GM10248 (cell line): ENCODE measurements at regions not wholly inside any gene's neighbourhood (a gene's known extent, or its start where the extent isn't known, plus 50 kb on each side); places are given as distances from the start of the nearest gene placed in this dataset.

ENCODE experiments used
- CTCF ChIA-PET: fragments of 300-600 bp; sonication (Branson Sonifier 250); formaldehyde crosslinking; extraction: SDS; loops from one replicate; lab custom pipeline; 2021; ENCODE audit warnings: antibody characterized with exemption; lab: Yijun Ruan, JAX
- POLR2A ChIA-PET: fragments of 350-650 bp; sonication (Branson Sonifier 250); formaldehyde crosslinking; extraction: SDS; loops from one replicate; lab custom pipeline; 2020; ENCODE audit warnings: antibody characterized with exemption; lab: Yijun Ruan, JAX
- DNase-seq: peaks from one replicate; pipeline ENCODE4 v3.0.0; 2012; ENCODE audit errors: extremely low spot score
- TF ChIP-seq, protein P1 (sequence below): IDR thresholded peaks from 2 replicates; pipeline ENCODE4 v1.5.1; 2012; ENCODE audit warnings: mild to moderate bottlenecking, low read depth; ENCODE audit errors: extremely low read depth, missing control alignments, control extremely low read depth

DNA sequence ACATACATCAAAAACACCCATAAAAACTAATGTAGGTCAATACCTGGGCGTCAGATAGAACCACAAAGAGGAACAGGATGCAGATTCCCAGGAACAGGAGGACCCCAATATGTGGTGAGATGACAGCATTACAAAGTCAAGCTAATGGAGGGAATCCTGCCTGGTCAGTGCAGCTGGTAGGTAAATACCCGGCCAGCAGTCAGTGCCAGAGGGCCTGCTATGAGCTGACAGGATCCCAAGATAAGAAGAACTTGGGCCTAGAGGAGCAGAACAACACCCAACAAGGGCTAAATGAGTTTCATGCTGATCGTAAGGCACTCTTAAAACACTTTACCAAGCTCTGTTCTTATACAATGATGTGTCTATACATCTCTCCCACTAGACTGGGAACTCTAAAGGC lies 61.2 kb upstream of the KCNMB2 start:
- TF ChIP-seq, protein P1, sequence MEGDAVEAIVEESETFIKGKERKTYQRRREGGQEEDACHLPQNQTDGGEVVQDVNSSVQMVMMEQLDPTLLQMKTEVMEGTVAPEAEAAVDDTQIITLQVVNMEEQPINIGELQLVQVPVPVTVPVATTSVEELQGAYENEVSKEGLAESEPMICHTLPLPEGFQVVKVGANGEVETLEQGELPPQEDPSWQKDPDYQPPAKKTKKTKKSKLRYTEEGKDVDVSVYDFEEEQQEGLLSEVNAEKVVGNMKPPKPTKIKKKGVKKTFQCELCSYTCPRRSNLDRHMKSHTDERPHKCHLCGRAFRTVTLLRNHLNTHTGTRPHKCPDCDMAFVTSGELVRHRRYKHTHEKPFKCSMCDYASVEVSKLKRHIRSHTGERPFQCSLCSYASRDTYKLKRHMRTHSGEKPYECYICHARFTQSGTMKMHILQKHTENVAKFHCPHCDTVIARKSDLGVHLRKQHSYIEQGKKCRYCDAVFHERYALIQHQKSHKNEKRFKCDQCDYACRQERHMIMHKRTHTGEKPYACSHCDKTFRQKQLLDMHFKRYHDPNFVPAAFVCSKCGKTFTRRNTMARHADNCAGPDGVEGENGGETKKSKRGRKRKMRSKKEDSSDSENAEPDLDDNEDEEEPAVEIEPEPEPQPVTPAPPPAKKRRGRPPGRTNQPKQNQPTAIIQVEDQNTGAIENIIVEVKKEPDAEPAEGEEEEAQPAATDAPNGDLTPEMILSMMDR: no peak
- ChIA-PET CTCF (interaction anchor here (0.9 to 4.1 kb wide), 7 partner anchors 8 to 23 kb away, joined by 3 to 19 read pairs (median 3); no protein-coding TSS in a partner anchor), POLR2A (no interaction called here)
- no peak for DNase-seq

- POLR2A ChIA-PET: no interaction called here
- TF ChIP-seq, protein P1: no peak
- CTCF ChIA-PET: interaction anchor here (0.8 to 1.4 kb wide), 3 partner anchors 13 to 488 kb away, joined by 3 read pairs; no protein-coding TSS in a partner anchor
- DNase-seq: no peak
Observed at GRCh38 chr3:178476886-178477285, 59.4 kb upstream of the KCNMB2 start.

DNA sequence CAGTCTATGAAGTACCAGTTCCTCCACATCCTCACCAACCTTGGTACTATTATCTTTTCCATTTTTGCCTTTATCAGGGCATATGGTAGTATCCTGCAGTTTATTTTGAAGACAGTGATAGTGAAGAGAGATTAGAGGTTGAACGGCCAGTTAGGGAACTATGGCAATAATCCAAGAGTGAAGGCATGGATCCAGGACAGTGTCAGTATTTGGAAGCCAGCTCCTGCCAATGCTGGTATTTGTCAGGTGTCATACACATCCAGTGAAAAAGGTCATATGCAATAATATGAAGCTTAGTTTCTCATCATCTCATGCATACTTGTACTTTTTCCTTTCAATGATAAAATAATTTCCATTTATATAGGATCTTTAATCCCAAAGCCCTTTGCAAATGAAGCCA lies 56.8 kb upstream of the KCNMB2 start:
- TF ChIP-seq, protein P1: no peak
- ChIA-PET CTCF (interaction anchor here (1.2 to 4.1 kb wide), 2 partner anchors 15 to 26 kb away, joined by 3 to 22 read pairs; no protein-coding TSS in a partner anchor), POLR2A (no interaction called here)
- DNase-seq: no peak

DNA sequence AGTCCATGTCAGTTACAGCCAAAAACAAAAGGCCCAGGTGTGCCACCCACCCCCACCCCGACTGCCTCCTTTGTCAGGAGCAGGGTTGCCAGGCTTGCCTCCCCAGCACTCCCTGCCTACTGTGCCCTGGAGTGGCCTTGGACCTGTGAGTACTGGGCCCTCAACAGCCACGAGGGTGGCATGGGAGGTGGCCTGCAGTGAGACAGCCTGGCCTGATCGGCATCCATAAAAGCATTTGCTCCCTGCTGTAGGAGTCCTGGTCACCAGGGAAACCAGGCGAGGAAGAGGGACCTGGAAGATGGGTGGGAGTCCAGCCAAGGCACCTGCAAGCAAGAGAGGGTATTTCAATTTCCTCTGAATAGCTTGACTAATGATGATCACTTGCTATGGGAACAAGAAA lies 56.4 kb upstream of the KCNMB2 start:
- TF ChIP-seq, protein P1: no peak
- ChIA-PET POLR2A (no interaction called here), CTCF (interaction anchor here (1.2 to 4.1 kb wide), 3 partner anchors 16 to 26 kb away, joined by 3 to 22 read pairs (median 4); no protein-coding TSS in a partner anchor)
- DNase-seq: no peak

DNA sequence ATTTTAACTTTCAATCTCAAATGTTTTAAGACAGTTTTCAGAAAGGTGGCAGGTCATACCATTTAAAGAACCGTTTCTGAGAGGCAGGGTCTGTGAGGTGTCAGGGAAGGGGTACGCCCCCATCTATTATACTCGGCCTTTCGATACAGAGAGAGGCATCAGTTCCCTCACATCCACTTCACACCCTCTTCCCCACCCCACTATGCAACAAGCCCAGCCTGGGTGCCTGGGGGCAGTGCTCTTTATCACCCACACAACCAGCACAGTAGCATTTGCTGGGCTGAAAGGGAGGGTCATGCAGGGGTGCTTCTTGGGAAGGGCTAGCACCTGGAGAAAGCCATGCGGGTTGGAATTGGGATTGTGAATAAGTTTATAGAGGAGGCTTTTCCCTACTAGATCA lies 56.0 kb upstream of the KCNMB2 start:
- POLR2A ChIA-PET: no interaction called here
- CTCF ChIA-PET: interaction anchor here (1.2 to 4.1 kb wide), 6 partner anchors 10 to 26 kb away, joined by 3 to 22 read pairs (median 6); no protein-coding TSS in a partner anchor
- TF ChIP-seq, protein P1: no peak
- DNase-seq: no peak

- ChIA-PET POLR2A (interaction anchor here (0.6 kb wide), 1 partner anchor 37 kb away, joined by 3 read pairs; no protein-coding TSS in a partner anchor), CTCF (interaction anchor here (1.3 to 4.1 kb wide), 7 partner anchors 10 to 57 kb away, joined by 3 to 22 read pairs (median 5); no protein-coding TSS in a partner anchor)
- DNase-seq: peak; percentile 77
- TF ChIP-seq, protein P1: no peak
Observed at GRCh38 chr3:178480795-178481194, 55.4 kb upstream of the KCNMB2 start.
